Endothelial cell of umbilical vein (primary cell): ENCODE measurements at regions not wholly inside any gene's neighbourhood (a gene's known extent, or its start where the extent isn't known, plus 50 kb on each side); places are given as distances from the start of the nearest gene placed in this dataset.

Source experiments
- BruUV-seq: library from RNA; stranded (reverse); fragments of 400-500 nt; replicated peaks from 2 replicates; lab custom pipeline; 2021; lab: Mats Ljungman, UMichigan
- CTCF ChIA-PET: fragments of 300-600, 350-600 bp; sonication (Branson Sonifier 250); formaldehyde crosslinking; loops from one replicate; lab custom pipeline; 2021; ENCODE audit warnings: antibody characterized with exemption, inconsistent platforms; lab: Charles Lee
- POLR2A ChIA-PET: fragments of 300-600, 350-600 bp; sonication (Branson Sonifier 250); formaldehyde crosslinking; loops from one replicate; lab custom pipeline; 2021; ENCODE audit warnings: antibody characterized with exemption, inconsistent platforms; lab: Charles Lee
- DNase-seq: peaks from one replicate; pipeline ENCODE4 v3.0.0-alpha.2; 2011; ENCODE audit warnings: low read depth, low spot score
- FAIRE-seq: peaks from 2 replicates; lab custom pipeline; 2011; peaks lifted over from hg19 to GRCh38; lab: Jason Lieb, UNC
- H2AFZ ChIP-seq: 2 replicates; pipeline ENCODE4 v1.6.0; 2012; ENCODE audit warnings: low read depth, low read length, control low read depth, inconsistent platforms
- H3K27ac ChIP-seq: 2 replicates; pipeline ENCODE4 v1.5.1; 2011; ENCODE audit warnings: low read depth, mild to moderate bottlenecking, control low read depth, low read length, moderate library complexity; ENCODE audit not compliant: insufficient read depth
- H3K27me3 ChIP-seq, 2 experiments: 2 replicates each; pipeline versions ENCODE4 v1.6.0 to v1.6.1; 2011; ENCODE audit warnings: low read length in 2 of 2, mixed read lengths in 1 of 2; ENCODE audit not compliant: control insufficient read depth in 2 of 2, insufficient read depth in 2 of 2
- H3K36me3 ChIP-seq, 2 experiments: 2 replicates in 1 of 2; 3 replicates in 1 of 2; pipeline ENCODE4 v1.5.1; 2011; ENCODE audit warnings: low read length in 2 of 2, mild to moderate bottlenecking in 1 of 2, moderate library complexity in 1 of 2; ENCODE audit not compliant: control insufficient read depth in 2 of 2, insufficient read depth in 2 of 2; ENCODE audit errors: extremely low read depth in 1 of 2
- H3K4me1 ChIP-seq: 3 replicates; pipeline ENCODE4 v1.5.1; 2011; ENCODE audit warnings: mild to moderate bottlenecking, low read length; ENCODE audit not compliant: control insufficient read depth, insufficient read depth; ENCODE audit errors: extremely low read depth
- H3K4me2 ChIP-seq: 2 replicates; pipeline ENCODE4 v1.6.1; 2011; ENCODE audit warnings: low read length, control low read depth, mixed read lengths; ENCODE audit not compliant: insufficient read depth
- H3K4me3 ChIP-seq, 3 experiments: fragments of 200-600 bp in 1 of 3; sonication (generic), shearing (Covaris generic) in 1 of 3; replicated peaks in 1 of 3; 2 replicates each; pipeline ENCODE4 v1.5.1; 2011 to 2016; ENCODE audit warnings: control low read depth in 3 of 3, low read length in 3 of 3, mild to moderate bottlenecking in 2 of 3, inconsistent platforms in 1 of 3, low read depth in 1 of 3, moderate library complexity in 1 of 3; ENCODE audit not compliant: insufficient read depth in 1 of 3
- H3K79me2 ChIP-seq: 2 replicates; pipeline ENCODE4 v1.6.0; 2012; ENCODE audit warnings: low read length, inconsistent platforms; ENCODE audit not compliant: control insufficient read depth, insufficient read depth
- H3K9ac ChIP-seq: replicated peaks from 2 replicates; pipeline ENCODE3; 2011; ENCODE audit warnings: low read length, control low read depth; ENCODE audit not compliant: insufficient read depth; ENCODE audit errors: extremely low read depth
- H3K9me1 ChIP-seq: replicated peaks from 3 replicates; pipeline ENCODE4 v1.6.0; 2011; ENCODE audit warnings: mild to moderate bottlenecking, low read length; ENCODE audit not compliant: control insufficient read depth, insufficient read depth; ENCODE audit errors: extremely low read depth
- H3K9me3 ChIP-seq: replicated peaks from 2 replicates; pipeline ENCODE4 v1.5.1; 2012; ENCODE audit warnings: low read length, inconsistent platforms; ENCODE audit not compliant: control insufficient read depth, insufficient read depth
- H4K20me1 ChIP-seq: replicated peaks from 2 replicates; pipeline ENCODE3; 2011; ENCODE audit warnings: mild to moderate bottlenecking, low read length; ENCODE audit not compliant: control insufficient read depth, insufficient read depth; ENCODE audit errors: extremely low read depth
- CTCF ChIP-seq, 2 donors: IDR thresholded peaks; 1 replicate in 1 of 2; 2 replicates in 1 of 2; pipeline ENCODE4 v1.5.1; 2011; ENCODE audit warnings: low read length in 2 of 2, mild to moderate bottlenecking in 2 of 2, moderate library complexity in 2 of 2, control low read depth in 1 of 2, inconsistent platforms in 1 of 2, low read depth in 1 of 2; ENCODE audit not compliant: insufficient read depth in 1 of 2; ENCODE audit errors: extremely low read depth in 1 of 2
- EZH2 ChIP-seq: IDR thresholded peaks from 2 replicates; pipeline ENCODE4 v1.6.1; 2012; ENCODE audit warnings: borderline replicate concordance, low read depth, mild to moderate bottlenecking, moderate library complexity, low read length, inconsistent platforms; ENCODE audit not compliant: severe bottlenecking
- FOS ChIP-seq: IDR thresholded peaks from 2 replicates; pipeline ENCODE4 v1.6.1; 2011; ENCODE audit warnings: mild to moderate bottlenecking, low read length, moderate library complexity, borderline replicate concordance; ENCODE audit not compliant: insufficient read depth
- GATA2 ChIP-seq: IDR thresholded peaks from 2 replicates; pipeline ENCODE4 v1.7.0; 2011; ENCODE audit warnings: low read depth, mild to moderate bottlenecking, moderate library complexity, mixed read lengths, low read length; ENCODE audit not compliant: insufficient read length, insufficient read depth
- JUN ChIP-seq: IDR thresholded peaks from 2 replicates; pipeline ENCODE4 v1.6.1; 2011; ENCODE audit warnings: borderline replicate concordance, low read depth; ENCODE audit not compliant: insufficient read length, insufficient read depth
- MAX ChIP-seq: IDR thresholded peaks from 2 replicates; pipeline ENCODE4 v1.6.1; 2011; ENCODE audit not compliant: insufficient read depth, insufficient read length
- MYC ChIP-seq: IDR thresholded peaks from one replicate; pipeline ENCODE4 v1.6.1; 2011; ENCODE audit warnings: mild to moderate bottlenecking, low read depth, low read length
- POLR2A ChIP-seq: IDR thresholded peaks from 2 replicates; pipeline ENCODE4 v1.6.1; 2012; ENCODE audit warnings: low read depth, mild to moderate bottlenecking, control low read depth, low read length
- POLR2AphosphoS5 ChIP-seq: IDR thresholded peaks from 2 replicates; pipeline ENCODE4 v1.6.1; 2012; ENCODE audit warnings: low read depth, mild to moderate bottlenecking, control low read depth, low read length, moderate library complexity; ENCODE audit not compliant: insufficient read depth
- dilution Hi-C: fragments of 300-500 bp; cut with MboI; formaldehyde crosslinking; loops from one replicate; pipeline ENCODE4 v1.15.0; 2019; ENCODE audit warnings: low sequenced_read_pairs; ENCODE audit not compliant: extremely low pct_ligation_motif_present
- intact Hi-C: fragments of 100-400 bp; cut with micrococcal nuclease; formaldehyde crosslinking; loops from one replicate; pipeline ENCODE4 v1.10.0; 2022

- dilution Hi-C loops (no loop called here), intact Hi-C loops (no loop called here)
- ChIA-PET CTCF (interaction anchor here (1.1 kb wide), 1 partner anchor 116 kb away, joined by 3 read pairs; no protein-coding TSS in a partner anchor), POLR2A (no interaction called here)
- no peak for FAIRE-seq
- H3K4me3 ChIP-seq = no peak overlapping the region
- no peak overlapping the region for H3K4me2 ChIP-seq
- no TSS peak for BruUV-seq
- TF ChIP-seq POLR2A (no peak), FOS (no peak), CTCF (IDR thresholded peaks at IDR 0.05; ENCODE audit: extremely low read depth in 1 of 2, insufficient read depth in 1 of 2, low read depth in 1 of 2, low read length in 2 of 2) (no peak), JUN (no peak), POLR2AphosphoS5 (no peak), GATA2 (no peak), MAX (no peak), EZH2 (no peak), MYC (no peak)
- H3K27ac ChIP-seq = no peak overlapping the region
- H3K79me2 ChIP-seq = no peaks in the 10 kb centered on the region
- H3K9me1 ChIP-seq = no peaks in the 10 kb centered on the region
- H4K20me1 ChIP-seq = no peaks in the 10 kb centered on the region
- no peak overlapping the region for H3K9ac ChIP-seq
- H2AFZ ChIP-seq = no peak overlapping the region
- no peak for DNase-seq
- H3K4me1 ChIP-seq = peaks cover 21% of the 10 kb centered on the region
- H3K9me3 ChIP-seq = no peaks in the 10 kb centered on the region
- H3K36me3 ChIP-seq = no peaks in the 10 kb centered on the region
- H3K27me3 ChIP-seq = no peaks in the 10 kb centered on the region
Observed at GRCh38 chr15:62932436-62932835, 110.1 kb upstream of the TPM1 start.
